Activated B cell treated with CpG ODN at 0.5 μM for 24 hours (primary cell): ENCODE measurements at regions not wholly inside any gene's neighbourhood (a gene's known extent, or its start where the extent isn't known, plus 50 kb on each side); places are given as distances from the start of the nearest gene placed in this dataset.
"Not testable (repeated sequence)": the region's sequence is repeated elsewhere in the genome, so short reads cannot be mapped to it uniquely, and the experiment has no call there.

Experiments
- ATAC-seq: fragments of 200-7000 bp; cut with Tn5 transposase; one replicate; pipeline ENCODE4 v1.10.0; 2021; ENCODE audit warnings: low read depth, mild to moderate bottlenecking, moderate library complexity
- CTCF ChIA-PET: fragments of 350-600 bp; sonication (Branson Sonifier 250); formaldehyde crosslinking; loops from one replicate; lab custom pipeline; 2021; ENCODE audit warnings: antibody characterized with exemption; lab: Charles Lee
- POLR2A ChIA-PET: fragments of 350-600 bp; sonication (Branson Sonifier 250); formaldehyde crosslinking; loops from one replicate; lab custom pipeline; 2021; ENCODE audit warnings: antibody characterized with exemption; lab: Charles Lee
- DNase-seq: peaks from one replicate; pipeline ENCODE4 v3.0.0; 2022
- H3K27ac Mint-ChIP-seq: one replicate; pipeline ENCODE4 v1.8.0; 2020; ENCODE audit warnings: mixed read lengths
- H3K27me3 Mint-ChIP-seq: one replicate; pipeline ENCODE4 v1.8.0; 2021; ENCODE audit warnings: mixed read lengths
- H3K36me3 Mint-ChIP-seq: one replicate; pipeline ENCODE4 v1.8.0; 2021; ENCODE audit warnings: low read depth, mixed read lengths
- H3K4me1 Mint-ChIP-seq: one replicate; pipeline ENCODE4 v1.8.0; 2021; ENCODE audit warnings: mixed read lengths
- H3K4me3 Mint-ChIP-seq: one replicate; pipeline ENCODE4 v1.8.0; 2020; ENCODE audit warnings: mild to moderate bottlenecking, mixed read lengths
- H3K9me3 Mint-ChIP-seq: one replicate; pipeline ENCODE4 v1.8.0; 2020; ENCODE audit warnings: mixed read lengths
- CTCF ChIP-seq: fragments of 200-600 bp; IDR thresholded peaks from one replicate; pipeline ENCODE4 v1.8.0; 2022; ENCODE audit warnings: antibody characterized with exemption, mild to moderate bottlenecking
- intact Hi-C: fragments of 100-400 bp; cut with micrococcal nuclease; formaldehyde crosslinking; loops from one replicate; pipeline ENCODE4 v1.15.1; 2024

- H3K9me3 Mint-ChIP-seq, result peaks cover 2% of the 10 kb centered on the region
- no peak for TF ChIP-seq CTCF
- peaks cover 5% of the 10 kb centered on the region for H3K4me1 Mint-ChIP-seq
- intact Hi-C loops, result no loop called here
- no peaks in the 10 kb centered on the region for H3K27me3 Mint-ChIP-seq
- no peaks in the 10 kb centered on the region for H3K36me3 Mint-ChIP-seq
- ChIA-PET POLR2A (no interaction called here), CTCF (no interaction called here)
- H3K27ac Mint-ChIP-seq, result no peak overlapping the region
- ATAC-seq, result no peak
- H3K4me3 Mint-ChIP-seq, result no peak overlapping the region
- DNase-seq, result no peak
Measured at GRCh38 chr6:74602206-74602605, 603.6 kb downstream of the COL12A1 start.

- no peaks in the 10 kb centered on the region for H3K9me3 Mint-ChIP-seq
- no peaks in the 10 kb centered on the region for H3K27me3 Mint-ChIP-seq
- no peak for TF ChIP-seq CTCF
- ChIA-PET CTCF (no interaction called here), POLR2A (no interaction called here)
- DNase-seq (no peak), ATAC-seq (peak; percentile 69)
- H3K27ac Mint-ChIP-seq, result no peak overlapping the region
- peaks cover 5% of the 10 kb centered on the region for H3K4me1 Mint-ChIP-seq
- intact Hi-C loops, result no loop called here
- no peak overlapping the region for H3K4me3 Mint-ChIP-seq
- H3K36me3 Mint-ChIP-seq, result no peaks in the 10 kb centered on the region
Measured at GRCh38 chr6:74598462-74599393, 607.1 kb downstream of the COL12A1 start.

GRCh38 chr6:74597840-74598239, 608.0 kb downstream of the COL12A1 start:
- CTCF ChIA-PET, result no interaction called here
- H3K27ac Mint-ChIP-seq, result no peak overlapping the region
- ATAC-seq (no peak), DNase-seq (no peak)
- no peaks in the 10 kb centered on the region for H3K27me3 Mint-ChIP-seq
- H3K4me3 Mint-ChIP-seq, result no peak overlapping the region
- no peaks in the 10 kb centered on the region for H3K36me3 Mint-ChIP-seq
- no peaks in the 10 kb centered on the region for H3K9me3 Mint-ChIP-seq
- POLR2A ChIA-PET, result no interaction called here
- H3K4me1 Mint-ChIP-seq, result peaks cover 5% of the 10 kb centered on the region
- no peak for TF ChIP-seq CTCF
- intact Hi-C loops, result no loop called here

GRCh38 chr6:74597266-74597665, 608.6 kb downstream of the COL12A1 start:
- Mint-ChIP-seq H3K36me3 (no peaks in the 10 kb centered on the region), H3K9me3 (no peaks in the 10 kb centered on the region), H3K27ac (no peak overlapping the region), H3K4me1 (peaks cover 5% of the 10 kb centered on the region), H3K27me3 (no peaks in the 10 kb centered on the region), H3K4me3 (no peak overlapping the region)
- ChIA-PET CTCF (no interaction called here), POLR2A (no interaction called here)
- intact Hi-C loops, result no loop called here
- no peak for ATAC-seq
- no peak for DNase-seq
- TF ChIP-seq CTCF, result no peak

GRCh38 chr6:74596588-74596987, 609.3 kb downstream of the COL12A1 start:
- H3K4me3 Mint-ChIP-seq, result no peak overlapping the region
- POLR2A ChIA-PET, result no interaction called here
- DNase-seq (no peak), ATAC-seq (no peak)
- H3K4me1 Mint-ChIP-seq, result peaks cover 5% of the 10 kb centered on the region
- H3K27me3 Mint-ChIP-seq, result no peaks in the 10 kb centered on the region
- no peak overlapping the region for H3K27ac Mint-ChIP-seq
- no peaks in the 10 kb centered on the region for H3K36me3 Mint-ChIP-seq
- TF ChIP-seq CTCF, result no peak
- CTCF ChIA-PET, result no interaction called here
- peaks cover 2% of the 10 kb centered on the region for H3K9me3 Mint-ChIP-seq
- intact Hi-C loops, result no loop called here

GRCh38 chr6:74594350-74594749, 611.5 kb downstream of the COL12A1 start:
- H3K4me3 Mint-ChIP-seq, CTCF ChIA-PET, H3K27ac Mint-ChIP-seq, intact Hi-C loops, H3K4me1 Mint-ChIP-seq, H3K9me3 Mint-ChIP-seq, H3K27me3 Mint-ChIP-seq, DNase-seq, ATAC-seq, POLR2A ChIA-PET, H3K36me3 Mint-ChIP-seq: not testable (repeated sequence)
